ENCODE measurements at regions not wholly inside any gene's neighbourhood (a gene's known extent, or its start where the extent isn't known, plus 50 kb on each side); places are given as distances from the start of the nearest gene placed in this dataset.
A peak's percentile ranks its signal among the peaks of the same experiment; 100 is the strongest.

- peak; percentile 86 for DNase-seq (ENCODE audit: low read depth)
- peak; percentile 96 for TF ChIP-seq CTCF (conservative IDR thresholded peaks at IDR 0.05; ENCODE audit: low read depth, low read length)
- H3K4me3 ChIP-seq (ENCODE audit: low read depth, low read length): no peak overlapping the region
Measured at GRCh38 chr12:28872654-28873268, 276.3 kb upstream of the FAR2 start.

GRCh38 chr12:28874758-28875157 is 274.3 kb upstream of the FAR2 start:
- DNase-seq (ENCODE audit: low read depth): no peak

GRCh38 chr12:28876196-28876798 is 272.8 kb upstream of the FAR2 start:
- no peak for DNase-seq (ENCODE audit: low read depth)
- H3K4me3 ChIP-seq (ENCODE audit: low read depth, low read length): no peak overlapping the region
- TF ChIP-seq CTCF (conservative IDR thresholded peaks at IDR 0.05; ENCODE audit: low read depth, low read length): no peak

More at GRCh38 chr12:28874758-28875157, 274.3 kb upstream of the FAR2 start:
- no peak overlapping the region for H3K4me3 ChIP-seq (ENCODE audit: low read depth, low read length)
- TF ChIP-seq CTCF (conservative IDR thresholded peaks at IDR 0.05; ENCODE audit: low read depth, low read length): no peak

- DNase-seq (ENCODE audit: low read depth): no peak
- no peak overlapping the region for H3K4me3 ChIP-seq (ENCODE audit: low read depth, low read length)
- no peak for TF ChIP-seq CTCF (conservative IDR thresholded peaks at IDR 0.05; ENCODE audit: low read depth, low read length)
Measured at GRCh38 chr12:28877854-28878253, 271.2 kb upstream of the FAR2 start.

- no peak for DNase-seq (ENCODE audit: low read depth)
- H3K4me3 ChIP-seq (ENCODE audit: low read depth, low read length): no peak overlapping the region
- TF ChIP-seq CTCF (conservative IDR thresholded peaks at IDR 0.05; ENCODE audit: low read depth, low read length): no peak
Measured at GRCh38 chr12:28878629-28879028, 270.4 kb upstream of the FAR2 start.

- TF ChIP-seq CTCF (conservative IDR thresholded peaks at IDR 0.05; ENCODE audit: low read depth, low read length): no peak
- DNase-seq (ENCODE audit: low read depth): no peak
- H3K4me3 ChIP-seq (ENCODE audit: low read depth, low read length): no peak overlapping the region
Measured at GRCh38 chr12:28879379-28879778, 269.7 kb upstream of the FAR2 start.

- no peak overlapping the region for H3K4me3 ChIP-seq (ENCODE audit: low read depth, low read length)
- DNase-seq (ENCODE audit: low read depth): peak; percentile 66
- no peak for TF ChIP-seq CTCF (conservative IDR thresholded peaks at IDR 0.05; ENCODE audit: low read depth, low read length)
Measured at GRCh38 chr12:28882444-28882843, 266.6 kb upstream of the FAR2 start.

All from choroid plexus epithelial cell (primary cell).